Activated B cell treated with CpG ODN at 0.5 μM for 24 hours (primary cell): ENCODE measurements at regions not wholly inside any gene's neighbourhood (a gene's known extent, or its start where the extent isn't known, plus 50 kb on each side); places are given as distances from the start of the nearest gene placed in this dataset.

Experiments used
- ATAC-seq: fragments of 200-7000 bp; cut with Tn5 transposase; one replicate; pipeline ENCODE4 v1.10.0; 2021; ENCODE audit warnings: low read depth, mild to moderate bottlenecking, moderate library complexity
- CTCF ChIA-PET: fragments of 350-600 bp; sonication (Branson Sonifier 250); formaldehyde crosslinking; loops from one replicate; lab custom pipeline; 2021; ENCODE audit warnings: antibody characterized with exemption; lab: Charles Lee
- POLR2A ChIA-PET: fragments of 350-600 bp; sonication (Branson Sonifier 250); formaldehyde crosslinking; loops from one replicate; lab custom pipeline; 2021; ENCODE audit warnings: antibody characterized with exemption; lab: Charles Lee
- DNase-seq: peaks from one replicate; pipeline ENCODE4 v3.0.0; 2022
- H3K27ac Mint-ChIP-seq: one replicate; pipeline ENCODE4 v1.8.0; 2020; ENCODE audit warnings: mixed read lengths
- H3K27me3 Mint-ChIP-seq: one replicate; pipeline ENCODE4 v1.8.0; 2021; ENCODE audit warnings: mixed read lengths
- H3K36me3 Mint-ChIP-seq: one replicate; pipeline ENCODE4 v1.8.0; 2021; ENCODE audit warnings: low read depth, mixed read lengths
- H3K4me1 Mint-ChIP-seq: one replicate; pipeline ENCODE4 v1.8.0; 2021; ENCODE audit warnings: mixed read lengths
- H3K4me3 Mint-ChIP-seq: one replicate; pipeline ENCODE4 v1.8.0; 2020; ENCODE audit warnings: mild to moderate bottlenecking, mixed read lengths
- H3K9me3 Mint-ChIP-seq: one replicate; pipeline ENCODE4 v1.8.0; 2020; ENCODE audit warnings: mixed read lengths
- intact Hi-C: fragments of 100-400 bp; cut with micrococcal nuclease; formaldehyde crosslinking; loops from one replicate; pipeline ENCODE4 v1.15.1; 2024
- TF ChIP-seq, protein P1 (sequence below): fragments of 200-600 bp; IDR thresholded peaks from one replicate; pipeline ENCODE4 v1.8.0; 2022; ENCODE audit warnings: antibody characterized with exemption, mild to moderate bottlenecking

DNA sequence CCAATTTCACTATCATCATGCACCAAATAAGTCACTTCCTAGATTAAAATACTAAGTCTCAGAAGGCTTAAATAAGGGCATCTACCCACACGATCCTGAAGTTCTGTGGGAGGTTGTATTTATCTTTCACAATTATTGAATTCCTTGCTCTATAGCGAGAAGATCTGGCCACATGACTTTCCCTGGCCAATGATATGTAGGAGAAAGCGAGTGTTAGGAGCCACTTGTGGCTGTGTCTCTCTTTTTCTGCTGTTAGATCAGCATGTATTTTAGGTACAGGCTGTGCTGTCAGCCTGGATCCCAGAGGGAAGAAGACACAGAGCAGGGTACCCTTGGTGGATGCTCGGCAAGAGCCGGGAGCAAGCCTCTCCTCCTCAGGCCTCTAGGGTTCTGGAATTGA is 131.3 kb upstream of the DPP6 start:
- no peak overlapping the region for H3K27ac Mint-ChIP-seq
- no peaks in the 10 kb centered on the region for H3K27me3 Mint-ChIP-seq
- TF ChIP-seq, protein P1, sequence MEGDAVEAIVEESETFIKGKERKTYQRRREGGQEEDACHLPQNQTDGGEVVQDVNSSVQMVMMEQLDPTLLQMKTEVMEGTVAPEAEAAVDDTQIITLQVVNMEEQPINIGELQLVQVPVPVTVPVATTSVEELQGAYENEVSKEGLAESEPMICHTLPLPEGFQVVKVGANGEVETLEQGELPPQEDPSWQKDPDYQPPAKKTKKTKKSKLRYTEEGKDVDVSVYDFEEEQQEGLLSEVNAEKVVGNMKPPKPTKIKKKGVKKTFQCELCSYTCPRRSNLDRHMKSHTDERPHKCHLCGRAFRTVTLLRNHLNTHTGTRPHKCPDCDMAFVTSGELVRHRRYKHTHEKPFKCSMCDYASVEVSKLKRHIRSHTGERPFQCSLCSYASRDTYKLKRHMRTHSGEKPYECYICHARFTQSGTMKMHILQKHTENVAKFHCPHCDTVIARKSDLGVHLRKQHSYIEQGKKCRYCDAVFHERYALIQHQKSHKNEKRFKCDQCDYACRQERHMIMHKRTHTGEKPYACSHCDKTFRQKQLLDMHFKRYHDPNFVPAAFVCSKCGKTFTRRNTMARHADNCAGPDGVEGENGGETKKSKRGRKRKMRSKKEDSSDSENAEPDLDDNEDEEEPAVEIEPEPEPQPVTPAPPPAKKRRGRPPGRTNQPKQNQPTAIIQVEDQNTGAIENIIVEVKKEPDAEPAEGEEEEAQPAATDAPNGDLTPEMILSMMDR: no peak
- no peak for DNase-seq
- H3K36me3 Mint-ChIP-seq: no peaks in the 10 kb centered on the region
- H3K4me3 Mint-ChIP-seq: no peak overlapping the region
- ATAC-seq: no peak
- peaks cover 8% of the 10 kb centered on the region for H3K9me3 Mint-ChIP-seq
- H3K4me1 Mint-ChIP-seq: no peaks in the 10 kb centered on the region
- CTCF ChIA-PET: no interaction called here
- intact Hi-C loops: no loop called here
- POLR2A ChIA-PET: no interaction called here

GRCh38 chr7:153921408-153921807 is 130.8 kb upstream of the DPP6 start:
- intact Hi-C loops: no loop called here
- no peaks in the 10 kb centered on the region for H3K27me3 Mint-ChIP-seq
- ATAC-seq (no peak), DNase-seq (no peak)
- H3K27ac Mint-ChIP-seq: no peak overlapping the region
- POLR2A ChIA-PET: no interaction called here
- CTCF ChIA-PET: no interaction called here
- no peaks in the 10 kb centered on the region for H3K4me1 Mint-ChIP-seq
- no peak overlapping the region for H3K4me3 Mint-ChIP-seq
- TF ChIP-seq, protein P1: no peak
- peaks cover 10% of the 10 kb centered on the region for H3K9me3 Mint-ChIP-seq
- H3K36me3 Mint-ChIP-seq: no peaks in the 10 kb centered on the region

DNA sequence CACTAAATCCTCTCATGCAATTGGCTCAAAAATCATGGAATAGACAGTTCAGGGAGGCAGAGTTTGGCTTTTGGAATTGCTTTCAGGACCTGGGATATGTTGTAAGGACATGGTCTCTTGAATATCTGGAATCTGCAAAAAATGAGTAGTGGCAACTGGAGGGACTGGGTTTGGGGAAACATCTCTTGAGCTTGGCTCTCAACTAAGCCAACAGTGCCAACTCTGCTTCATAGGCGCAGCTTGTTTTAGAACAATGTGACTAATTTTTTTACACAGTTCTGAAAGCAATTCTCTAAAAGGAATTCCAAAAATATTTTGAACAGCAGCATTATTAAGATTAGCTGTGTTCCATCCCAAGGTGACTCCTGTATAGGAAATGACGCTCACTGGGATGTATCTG is 121.5 kb upstream of the DPP6 start:
- no peaks in the 10 kb centered on the region for H3K36me3 Mint-ChIP-seq
- ATAC-seq: no peak
- POLR2A ChIA-PET: no interaction called here

DNA sequence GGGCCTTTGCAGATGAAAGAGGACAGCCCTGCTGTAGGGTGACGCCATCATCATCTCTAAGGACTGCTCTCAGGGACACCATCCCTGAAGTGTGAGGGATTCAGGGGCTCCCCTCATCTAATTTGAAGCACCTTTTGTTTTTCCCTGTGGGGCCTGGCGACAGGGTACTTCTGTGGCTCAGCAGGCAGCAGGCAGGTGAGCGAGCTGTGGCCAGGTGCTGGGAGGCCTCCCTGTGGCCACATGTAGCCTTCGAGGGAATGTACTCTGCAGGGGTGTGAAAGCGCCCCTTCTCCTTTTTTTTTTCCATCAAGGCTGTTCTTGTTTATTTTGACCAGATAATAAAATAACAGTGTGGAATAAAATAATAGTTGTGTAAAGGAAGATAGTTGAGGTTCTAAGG is 118.2 kb upstream of the DPP6 start:
- no peaks in the 10 kb centered on the region for H3K36me3 Mint-ChIP-seq
- CTCF ChIA-PET: no interaction called here
- peaks cover 3% of the 10 kb centered on the region for H3K9me3 Mint-ChIP-seq
- ATAC-seq: no peak
- TF ChIP-seq, protein P1: no peak
- no peak overlapping the region for H3K27ac Mint-ChIP-seq
- intact Hi-C loops: no loop called here
- DNase-seq: no peak
- POLR2A ChIA-PET: no interaction called here
- no peaks in the 10 kb centered on the region for H3K4me1 Mint-ChIP-seq
- no peaks in the 10 kb centered on the region for H3K27me3 Mint-ChIP-seq
- no peak overlapping the region for H3K4me3 Mint-ChIP-seq

More for the DNA sequence above, 121.5 kb upstream of the DPP6 start:
- Mint-ChIP-seq H3K4me1 (no peaks in the 10 kb centered on the region), H3K9me3 (peaks cover 5% of the 10 kb centered on the region), H3K4me3 (no peak overlapping the region), H3K27ac (no peak overlapping the region), H3K27me3 (no peaks in the 10 kb centered on the region)
- CTCF ChIA-PET: no interaction called here
- intact Hi-C loops: no loop called here
- DNase-seq: no peak
- TF ChIP-seq, protein P1: no peak

DNA sequence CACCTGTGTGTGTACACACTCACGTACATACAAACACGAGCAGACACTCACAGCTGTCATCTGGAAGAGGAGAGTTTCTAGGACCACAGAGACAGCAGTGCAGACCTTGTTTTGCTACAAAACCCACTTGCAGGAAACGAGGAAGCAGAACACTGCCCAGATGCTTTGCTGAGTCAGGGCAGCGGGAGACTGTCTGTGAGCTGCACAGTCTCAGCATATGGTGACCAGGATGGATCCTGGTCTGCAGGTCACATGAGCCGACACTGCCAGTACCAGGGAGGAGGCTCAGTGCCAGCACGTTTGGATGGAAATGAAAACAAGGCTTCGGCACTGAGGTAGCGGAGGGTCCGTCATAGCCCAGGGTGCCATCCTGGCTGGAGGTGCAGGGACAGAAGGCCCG is 117.6 kb upstream of the DPP6 start:
- TF ChIP-seq, protein P1: no peak
- CTCF ChIA-PET: no interaction called here
- peaks cover 3% of the 10 kb centered on the region for H3K9me3 Mint-ChIP-seq

More for the DNA sequence above, 117.6 kb upstream of the DPP6 start:
- no peak overlapping the region for H3K27ac Mint-ChIP-seq
- no peaks in the 10 kb centered on the region for H3K36me3 Mint-ChIP-seq
- no peaks in the 10 kb centered on the region for H3K27me3 Mint-ChIP-seq
- ATAC-seq (no peak), DNase-seq (no peak)
- H3K4me3 Mint-ChIP-seq: no peak overlapping the region
- POLR2A ChIA-PET: no interaction called here
- intact Hi-C loops: no loop called here
- no peaks in the 10 kb centered on the region for H3K4me1 Mint-ChIP-seq
